Fibroblast of lung (primary cell): ENCODE measurements at regions not wholly inside any gene's neighbourhood (a gene's known extent, or its start where the extent isn't known, plus 50 kb on each side); places are given as distances from the start of the nearest gene placed in this dataset.

ENCODE experiments used
- CTCF ChIP-seq, 2 donors: IDR thresholded peaks in 1 of 2; conservative IDR thresholded peaks in 1 of 2; 1 replicate in 1 of 2; 2 replicates in 1 of 2; pipeline ENCODE4 v1.5.1; 2011 to 2012; ENCODE audit warnings: low read length in 2 of 2, control low read depth in 1 of 2, inconsistent platforms in 1 of 2, low read depth in 1 of 2, mild to moderate bottlenecking in 1 of 2
- EZH2 ChIP-seq: IDR thresholded peaks from 2 replicates; pipeline ENCODE4 v1.5.1; 2012; ENCODE audit warnings: low read length, control low read depth, mild to moderate bottlenecking; ENCODE audit errors: missing control alignments

- no peak for TF ChIP-seq CTCF (conservative IDR thresholded peaks at IDR 0.05 in 1 of 2, IDR thresholded peaks at IDR 0.05 in 1 of 2; ENCODE audit: low read depth in 1 of 2, low read length in 2 of 2)
- no peak for TF ChIP-seq EZH2
These were observed 365.3 kb upstream of the IGFBP3 start for GRCh38 chr7:46286356-46286755.
